GM06990 (cell line): ENCODE measurements at regions not wholly inside any gene's neighbourhood (a gene's known extent, or its start where the extent isn't known, plus 50 kb on each side); places are given as distances from the start of the nearest gene placed in this dataset.

ENCODE experiments used
- DNase-seq: peaks from one replicate; pipeline ENCODE4 v3.0.0-alpha.2; 2011; ENCODE audit not compliant: insufficient read length; ENCODE audit errors: extremely low read depth
- H3K27me3 ChIP-seq: replicated peaks from 2 replicates; pipeline ENCODE4 v1.6.0; 2011; ENCODE audit warnings: low read length; ENCODE audit not compliant: control insufficient read depth, insufficient read depth
- H3K36me3 ChIP-seq: 2 replicates; pipeline ENCODE4 v1.5.1; 2011; ENCODE audit warnings: low read length; ENCODE audit not compliant: control insufficient read depth, insufficient read depth
- H3K4me3 ChIP-seq: replicated peaks from 2 replicates; pipeline ENCODE4 v1.5.1; 2011; ENCODE audit warnings: low read depth, mild to moderate bottlenecking, control low read depth, low read length
- CTCF ChIP-seq: IDR thresholded peaks from 2 replicates; pipeline ENCODE4 v1.5.1; 2011; ENCODE audit warnings: low read length, control low read depth, mild to moderate bottlenecking, inconsistent platforms; ENCODE audit not compliant: insufficient read depth, poor library complexity, severe bottlenecking

- no peak for TF ChIP-seq CTCF
- no peak for DNase-seq
- no peaks in the 10 kb centered on the region for H3K27me3 ChIP-seq
Measured at GRCh38 chr3:68483601-68484000, 448.7 kb downstream of the TAFA4 start.

GRCh38 chr3:68483041-68483440 is 449.3 kb downstream of the TAFA4 start:
- H3K36me3 ChIP-seq, result no peaks in the 10 kb centered on the region
- no peak for DNase-seq
- TF ChIP-seq CTCF, result no peak
- no peak overlapping the region for H3K4me3 ChIP-seq
- H3K27me3 ChIP-seq, result no peaks in the 10 kb centered on the region

More at GRCh38 chr3:68483601-68484000, 448.7 kb downstream of the TAFA4 start:
- Histone ChIP-seq H3K4me3 (no peak overlapping the region), H3K36me3 (no peaks in the 10 kb centered on the region)

GRCh38 chr3:68482565-68482964 is 449.8 kb downstream of the TAFA4 start:
- Histone ChIP-seq H3K36me3 (no peaks in the 10 kb centered on the region), H3K4me3 (no peak overlapping the region), H3K27me3 (no peaks in the 10 kb centered on the region)
- no peak for TF ChIP-seq CTCF
- DNase-seq, result no peak

GRCh38 chr3:68479779-68480178 is 452.6 kb downstream of the TAFA4 start:
- Histone ChIP-seq H3K27me3 (no peaks in the 10 kb centered on the region), H3K4me3 (no peak overlapping the region), H3K36me3 (no peaks in the 10 kb centered on the region)
- TF ChIP-seq CTCF, result no peak
- DNase-seq, result no peak

GRCh38 chr3:68468695-68469375 is 463.5 kb downstream of the TAFA4 start:
- H3K4me3 ChIP-seq, result no peak overlapping the region
- TF ChIP-seq CTCF, result no peak
- H3K27me3 ChIP-seq, result no peaks in the 10 kb centered on the region
- no peak for DNase-seq
- no peaks in the 10 kb centered on the region for H3K36me3 ChIP-seq

GRCh38 chr3:68467465-68467864 is 464.9 kb downstream of the TAFA4 start:
- no peak for DNase-seq
- TF ChIP-seq CTCF, result no peak
- H3K4me3 ChIP-seq, result no peak overlapping the region

More at GRCh38 chr3:68467465-68467864, 464.9 kb downstream of the TAFA4 start:
- Histone ChIP-seq H3K36me3 (no peaks in the 10 kb centered on the region), H3K27me3 (no peaks in the 10 kb centered on the region)
